ENCODE measurements at regions not wholly inside any gene's neighbourhood (a gene's known extent, or its start where the extent isn't known, plus 50 kb on each side); places are given as distances from the start of the nearest gene placed in this dataset.

GRCh38 chr1:195769461-195769860, 838.8 kb downstream of the KCNT2 start:
- ChIA-PET CTCF (interaction anchor here (1.1 to 1.4 kb wide), 2 partner anchors 9 to 10 kb away, joined by 4 read pairs; no protein-coding TSS in a partner anchor), POLR2A (no interaction called here)
- TF ChIP-seq CTCF (IDR thresholded peaks at IDR 0.05; ENCODE audit: control extremely low read depth, extremely low read depth, low read depth, missing control alignments): no peak
- no peak for DNase-seq (ENCODE audit: extremely low spot score)

GRCh38 chr1:195768936-195769335, 839.3 kb downstream of the KCNT2 start:
- ChIA-PET POLR2A (no interaction called here), CTCF (interaction anchor here (1.1 kb wide), 1 partner anchor 9 kb away, joined by 4 read pairs; no protein-coding TSS in a partner anchor)
- no peak for TF ChIP-seq CTCF (IDR thresholded peaks at IDR 0.05; ENCODE audit: control extremely low read depth, extremely low read depth, low read depth, missing control alignments)
- no peak for DNase-seq (ENCODE audit: extremely low spot score)

GRCh38 chr1:195768377-195768776, 839.9 kb downstream of the KCNT2 start:
- no peak for DNase-seq (ENCODE audit: extremely low spot score)
- ChIA-PET POLR2A (no interaction called here), CTCF (interaction anchor here (1.1 kb wide), 1 partner anchor 10 kb away, joined by 4 read pairs; no protein-coding TSS in a partner anchor)
- no peak for TF ChIP-seq CTCF (IDR thresholded peaks at IDR 0.05; ENCODE audit: control extremely low read depth, extremely low read depth, low read depth, missing control alignments)

GRCh38 chr1:195766709-195767108, 841.5 kb downstream of the KCNT2 start:
- ChIA-PET CTCF (interaction anchor here (1.5 kb wide), 1 partner anchor 10 kb away, joined by 4 read pairs; no protein-coding TSS in a partner anchor), POLR2A (no interaction called here)
- no peak for DNase-seq (ENCODE audit: extremely low spot score)
- TF ChIP-seq CTCF (IDR thresholded peaks at IDR 0.05; ENCODE audit: control extremely low read depth, extremely low read depth, low read depth, missing control alignments): no peak

- ChIA-PET POLR2A (no interaction called here), CTCF (no interaction called here)
- no peak for TF ChIP-seq CTCF (IDR thresholded peaks at IDR 0.05; ENCODE audit: control extremely low read depth, extremely low read depth, low read depth, missing control alignments)
- DNase-seq (ENCODE audit: extremely low spot score): no peak
Observed at GRCh38 chr1:195765099-195765498, 843.1 kb downstream of the KCNT2 start.

- TF ChIP-seq CTCF (IDR thresholded peaks at IDR 0.05; ENCODE audit: control extremely low read depth, extremely low read depth, low read depth, missing control alignments): no peak
- ChIA-PET POLR2A (no interaction called here), CTCF (no interaction called here)
- no peak for DNase-seq (ENCODE audit: extremely low spot score)
Observed at GRCh38 chr1:195763907-195764374, 844.3 kb downstream of the KCNT2 start.

All from GM10248 (cell line).